HG02885 (cell line): ENCODE measurements at regions not wholly inside any gene's neighbourhood (a gene's known extent, or its start where the extent isn't known, plus 50 kb on each side); places are given as distances from the start of the nearest gene placed in this dataset.
"Not testable (repeated sequence)": the region's sequence is repeated elsewhere in the genome, so short reads cannot be mapped to it uniquely, and the experiment has no call there.

ENCODE experiments used
- ATAC-seq: cut with Tn5 transposase; IDR thresholded peaks from one replicate; pipeline ENCODE4 v1.9.1; 2021; ENCODE audit warnings: mild to moderate bottlenecking; ENCODE audit not compliant: unreplicated experiment, poor library complexity

- ATAC-seq: no peak
These were observed 92.4 kb upstream of the B3GAT2 start for GRCh38 chr6:71049198-71049770.

GRCh38 chr6:71053475-71053874, 96.6 kb upstream of the B3GAT2 start:
- no peak for ATAC-seq

- ATAC-seq: no peak
These were observed 99.8 kb upstream of the B3GAT2 start for GRCh38 chr6:71056656-71057055.

- ATAC-seq: no peak
These were observed 109.3 kb upstream of the B3GAT2 start for GRCh38 chr6:71066153-71066552.

DNA sequence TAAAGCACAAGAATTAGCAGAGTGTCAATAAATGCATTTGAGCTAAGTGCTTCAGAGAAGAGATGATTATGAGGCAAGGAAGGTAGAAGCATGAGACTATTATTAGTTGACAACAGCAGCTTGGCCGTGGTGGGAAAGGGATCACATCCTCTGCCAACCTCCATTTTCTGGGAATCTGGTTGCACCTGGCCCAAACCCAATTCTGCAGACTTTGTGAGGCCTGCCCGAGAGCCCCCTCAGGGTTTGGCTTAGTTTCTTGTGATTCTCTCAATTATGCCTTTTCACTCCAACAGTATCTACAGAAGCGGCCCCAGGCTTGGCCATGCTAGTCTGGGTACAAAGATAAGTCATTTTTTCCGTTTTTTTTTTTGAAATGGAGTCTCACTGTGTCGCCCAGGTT, 111.0 kb upstream of the B3GAT2 start:
- no peak for ATAC-seq

- no peak for ATAC-seq
These were observed 115.6 kb upstream of the B3GAT2 start for GRCh38 chr6:71072508-71072907.

- no peak for ATAC-seq
These were observed 120.8 kb upstream of the B3GAT2 start for GRCh38 chr6:71077655-71078054.

- ATAC-seq: no peak
These were observed 122.8 kb upstream of the B3GAT2 start for GRCh38 chr6:71079677-71080076.

DNA sequence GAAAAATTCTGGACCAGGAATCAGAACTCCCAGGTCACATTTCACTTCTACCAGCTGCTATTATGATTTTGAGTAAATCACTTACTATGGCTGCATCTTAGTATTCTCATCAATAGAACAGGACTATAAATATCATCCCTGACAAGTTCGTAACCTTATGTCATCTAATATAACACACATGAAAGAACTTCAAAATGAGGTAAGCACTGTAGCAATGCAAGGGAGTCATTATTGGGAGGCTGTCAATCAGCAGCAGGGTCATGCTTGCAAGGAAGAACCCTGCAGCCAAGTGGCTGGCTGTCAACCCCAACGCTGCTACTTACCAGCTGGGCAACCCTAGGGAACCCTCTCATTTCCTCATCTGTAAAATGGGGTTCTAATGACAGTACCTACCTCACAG, 123.3 kb upstream of the B3GAT2 start:
- no peak for ATAC-seq

DNA sequence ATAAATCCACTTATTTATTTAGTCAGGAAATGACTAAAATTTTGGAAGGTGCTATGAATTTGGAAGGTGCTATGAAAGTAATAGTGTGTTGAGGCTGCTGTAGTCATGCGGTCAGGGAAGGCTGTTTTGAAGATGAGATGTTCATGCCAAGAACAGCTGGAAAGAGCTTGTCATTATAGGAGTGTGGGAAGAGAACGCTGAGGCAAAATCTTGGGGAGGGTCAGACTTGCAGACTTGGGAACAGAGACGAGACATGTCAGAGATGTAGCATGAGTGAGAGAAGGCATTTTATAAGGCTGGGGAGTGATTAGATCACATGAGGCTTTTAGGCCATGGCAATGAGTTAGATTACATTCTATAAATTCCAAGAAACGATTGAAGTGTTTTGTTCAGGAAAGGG, 124.0 kb upstream of the B3GAT2 start:
- ATAC-seq: no peak

GRCh38 chr6:71082033-71082650, 125.3 kb upstream of the B3GAT2 start:
- ATAC-seq: no peak

DNA sequence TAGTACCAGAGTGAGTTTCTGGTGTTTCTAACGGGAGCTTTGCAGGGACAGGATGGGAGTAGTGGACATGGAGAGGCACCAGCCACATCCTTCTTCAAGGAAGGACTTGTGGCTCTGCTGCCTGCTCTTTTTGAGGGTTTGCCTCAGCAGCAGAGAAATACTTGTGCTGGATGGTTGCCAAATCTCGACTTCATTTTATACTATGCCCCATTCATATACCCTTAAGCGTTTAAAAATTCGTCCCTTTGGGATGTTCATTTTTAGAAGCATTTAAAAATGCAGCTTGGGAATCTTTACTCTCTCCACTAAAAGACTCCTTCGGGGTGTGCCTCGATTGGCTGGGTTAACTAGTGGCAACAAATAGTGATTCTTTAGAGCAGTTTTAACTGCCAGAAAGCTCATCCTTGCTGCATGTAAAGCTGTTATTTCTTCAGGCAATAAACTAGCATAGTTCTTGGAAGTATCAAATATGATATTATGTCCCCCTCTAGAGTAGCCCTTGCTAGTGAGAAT, 126.5 kb upstream of the B3GAT2 start:
- ATAC-seq: no peak

GRCh38 chr6:71088166-71088565, 131.3 kb upstream of the B3GAT2 start:
- no peak for ATAC-seq

- ATAC-seq: no peak
These were observed 133.4 kb upstream of the B3GAT2 start for GRCh38 chr6:71090217-71090616.

- no peak for ATAC-seq
These were observed 134.3 kb upstream of the B3GAT2 start for GRCh38 chr6:71091167-71091566.

- no peak for ATAC-seq
These were observed 135.1 kb upstream of the B3GAT2 start for GRCh38 chr6:71091956-71092355.

DNA sequence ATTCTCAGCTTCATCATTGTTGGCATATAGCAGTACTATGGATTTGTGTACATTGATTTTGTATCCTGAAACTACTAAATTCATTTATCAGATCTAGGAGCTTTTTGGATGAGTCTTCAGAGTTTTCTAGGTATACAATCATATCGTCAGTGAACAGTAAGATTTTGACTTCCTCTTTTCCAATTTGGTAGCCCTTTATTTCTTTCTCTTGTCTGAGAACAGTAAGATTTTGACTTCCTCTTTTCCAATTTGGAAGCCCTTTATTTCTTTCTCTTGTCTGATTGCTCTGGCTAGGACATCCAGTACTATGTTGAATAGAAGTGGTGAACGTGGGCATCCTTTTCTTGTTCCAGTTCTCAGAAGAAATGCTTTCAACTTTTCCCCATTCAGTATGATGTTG, 140.4 kb upstream of the B3GAT2 start:
- ATAC-seq: not testable (repeated sequence)

DNA sequence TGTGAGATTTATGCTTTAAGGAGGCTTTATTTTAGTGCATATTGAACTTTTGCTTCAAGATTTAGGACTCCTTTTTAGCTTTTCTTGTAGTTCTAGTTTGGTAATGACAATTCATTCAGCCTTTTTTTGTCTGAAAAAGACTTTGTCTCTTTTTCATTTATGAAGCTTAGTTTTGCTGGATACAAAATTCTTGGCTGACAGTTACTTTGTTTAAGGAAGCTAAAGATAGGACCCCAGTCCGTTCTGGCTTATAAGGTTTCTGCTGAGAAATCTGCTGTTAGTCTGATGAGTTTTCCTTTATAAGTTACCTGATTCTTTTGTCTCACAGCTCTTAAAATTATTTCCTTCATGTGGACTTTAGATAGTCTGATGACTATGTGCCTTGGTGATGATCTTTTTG, 142.8 kb upstream of the B3GAT2 start:
- no peak for ATAC-seq

DNA sequence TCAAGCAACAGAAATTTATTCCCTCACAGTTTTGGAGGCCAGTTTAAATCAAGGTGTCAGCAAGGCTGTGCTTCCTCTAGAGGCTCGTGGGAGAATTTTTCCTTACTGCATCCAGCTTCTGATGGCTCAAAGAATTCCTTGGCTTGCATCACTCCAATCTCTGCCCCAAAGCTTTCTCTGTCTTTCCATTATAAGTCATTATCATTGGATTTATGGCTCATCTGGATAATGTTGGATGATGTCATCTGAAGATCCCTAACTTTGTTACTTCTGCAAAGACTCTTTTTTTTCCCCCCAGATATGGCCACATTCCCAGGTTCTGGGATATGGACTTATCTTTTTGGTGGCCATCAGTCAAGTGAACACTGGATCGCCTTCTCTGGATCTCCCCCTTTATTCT, 146.3 kb upstream of the B3GAT2 start:
- no peak for ATAC-seq

- ATAC-seq: no peak
These were observed 146.8 kb upstream of the B3GAT2 start for GRCh38 chr6:71103641-71104040.

DNA sequence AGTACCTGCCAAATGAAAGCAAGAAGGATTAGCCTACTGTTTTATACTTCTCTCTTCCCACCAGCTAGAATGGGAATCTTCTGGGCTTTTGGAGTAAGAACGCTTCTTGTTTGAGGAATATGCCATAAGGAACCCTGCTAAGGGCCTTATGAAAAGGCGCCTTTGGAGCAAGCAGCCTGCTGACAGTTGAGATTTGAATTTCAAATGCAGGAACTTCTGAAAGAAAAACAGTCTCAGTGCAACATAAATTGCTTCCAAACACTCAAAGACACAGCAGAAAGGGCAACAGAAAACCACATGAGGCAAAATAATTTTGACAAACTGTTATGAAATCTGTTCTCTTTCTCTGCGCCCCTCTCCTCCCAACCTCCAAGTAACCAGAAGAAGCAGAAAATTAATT, 149.4 kb upstream of the B3GAT2 start:
- no peak for ATAC-seq

DNA sequence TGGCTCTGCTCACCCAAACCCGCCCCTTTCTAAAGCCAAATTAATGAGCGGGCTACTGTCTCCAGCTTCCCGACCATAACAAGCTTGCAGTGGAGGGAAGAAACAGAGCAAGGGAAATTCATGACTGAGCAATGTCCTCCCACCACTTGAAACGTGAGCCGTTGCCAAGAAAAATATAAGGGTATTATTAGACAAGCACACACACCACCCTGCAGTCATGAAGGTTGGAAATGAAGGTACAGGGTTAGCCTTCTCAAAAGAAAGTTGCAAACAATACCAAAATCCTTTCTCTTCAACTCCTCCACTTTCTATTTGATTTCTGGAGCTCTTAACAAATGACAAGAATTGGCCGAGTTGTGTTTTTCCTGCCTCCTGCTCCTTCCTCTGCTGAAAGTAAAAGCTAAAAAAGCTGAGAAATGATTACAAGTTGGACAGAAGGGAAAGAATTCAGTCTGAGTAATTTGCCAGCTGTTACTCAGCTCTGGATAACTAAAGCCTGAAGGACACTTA, 151.1 kb upstream of the B3GAT2 start:
- no peak for ATAC-seq
